ENCODE measurements at regions not wholly inside any gene's neighbourhood (a gene's known extent, or its start where the extent isn't known, plus 50 kb on each side); places are given as distances from the start of the nearest gene placed in this dataset.

GRCh38 chr2:19425419-19425818 lies 67.0 kb upstream of the OSR1 start:
- no peak for DNase-seq (ENCODE audit: low spot score)
- no peak for TF ChIP-seq CTCF (IDR thresholded peaks at IDR 0.05; ENCODE audit: extremely low read depth, missing control alignments)

- no peak for DNase-seq (ENCODE audit: low spot score)
- no peak for TF ChIP-seq CTCF (IDR thresholded peaks at IDR 0.05; ENCODE audit: extremely low read depth, missing control alignments)
Measured at GRCh38 chr2:19419211-19419880, 60.9 kb upstream of the OSR1 start.

- DNase-seq (ENCODE audit: low spot score): no peak
- no peak for TF ChIP-seq CTCF (IDR thresholded peaks at IDR 0.05; ENCODE audit: extremely low read depth, missing control alignments)
Measured at GRCh38 chr2:19416784-19417684, 58.6 kb upstream of the OSR1 start.

GRCh38 chr2:19416083-19416482 lies 57.7 kb upstream of the OSR1 start:
- DNase-seq (ENCODE audit: low spot score): no peak
- TF ChIP-seq CTCF (IDR thresholded peaks at IDR 0.05; ENCODE audit: extremely low read depth, missing control alignments): no peak

- TF ChIP-seq CTCF (IDR thresholded peaks at IDR 0.05; ENCODE audit: extremely low read depth, missing control alignments): no peak
- no peak for DNase-seq (ENCODE audit: low spot score)
Measured at GRCh38 chr2:19409046-19409445, 50.6 kb upstream of the OSR1 start.

GRCh38 chr2:19408592-19408991 lies 50.2 kb upstream of the OSR1 start:
- no peak for TF ChIP-seq CTCF (IDR thresholded peaks at IDR 0.05; ENCODE audit: extremely low read depth, missing control alignments)
- no peak for DNase-seq (ENCODE audit: low spot score)

Measured in GM20000 (cell line).